Prostate gland (tissue), 2 donors: ENCODE measurements at regions not wholly inside any gene's neighbourhood (a gene's known extent, or its start where the extent isn't known, plus 50 kb on each side); places are given as distances from the start of the nearest gene placed in this dataset.
"Not testable (repeated sequence)": the region's sequence is repeated elsewhere in the genome, so short reads cannot be mapped to it uniquely, and the experiment has no call there.

Experiments used
- DNase-seq: peaks from one replicate; pipeline ENCODE4 v3.0.0-alpha.2; 2019; ENCODE audit warnings: low spot score
- H3K27ac ChIP-seq, 2 donors: fragments of 200-600 bp; sonication (generic); 2 replicates each; pipeline ENCODE4 v1.5.1; 2017 to 2019
- H3K27me3 ChIP-seq: fragments of 200-600 bp; sonication (generic); replicated peaks from 2 replicates; pipeline ENCODE4 v1.5.1; 2019; ENCODE audit not compliant: insufficient read depth
- H3K36me3 ChIP-seq, 2 donors: fragments of 200-600 bp; sonication (generic); 1 replicate in 1 of 2; 2 replicates in 1 of 2; pipeline versions ENCODE4 v1.5.1 to v1.8.1; 2017 to 2019
- H3K4me1 ChIP-seq: fragments of 200-600 bp; sonication (generic); replicated peaks from 2 replicates; pipeline ENCODE4 v1.5.1; 2019
- H3K4me3 ChIP-seq, 2 donors: fragments of 200-600 bp; sonication (generic); 2 replicates each; pipeline ENCODE4 v1.5.1; 2017 to 2019
- H3K9me3 ChIP-seq: fragments of 200-600 bp; sonication (generic); 2 replicates; pipeline ENCODE4 v1.5.1; 2017
- CTCF ChIP-seq, 4 experiments: fragments of 200-600 bp in 2 of 4; fragments of 450-650 bp in 2 of 4; sonication (generic) in 2 of 4; IDR thresholded peaks; 1 replicate in 3 of 4; 2 replicates in 1 of 4; pipeline ENCODE4 v1.5.1; 2016 to 2019; ENCODE audit warnings: antibody characterized with exemption in 4 of 4, mild to moderate bottlenecking in 2 of 4, moderate library complexity in 2 of 4
- POLR2A ChIP-seq: fragments of 450-650 bp; IDR thresholded peaks from one replicate; pipeline ENCODE4 v1.6.1; 2016; ENCODE audit warnings: antibody characterized with exemption, mild to moderate bottlenecking
- POLR2AphosphoS5 ChIP-seq: sonication (generic); formaldehyde crosslinking; IDR thresholded peaks from one replicate; pipeline ENCODE4 v1.6.1; 2017; ENCODE audit warnings: antibody characterized with exemption
- WGBS: methylation state at CpG from one replicate; pipeline ENCODE4 v1.1.5; 2018; 5-methylcytosine and 5-hydroxymethylcytosine counted together
- intact Hi-C: fragments of 100-400 bp; cut with DNase I; formaldehyde crosslinking; loops from one replicate; pipeline ENCODE4 v1.14.2; 2022

GRCh38 chr14:106714446-106715428 is 1188.4 kb downstream of the TMEM121 start:
- DNase-seq, H3K4me1 ChIP-seq, H3K9me3 ChIP-seq, H3K4me3 ChIP-seq, H3K27me3 ChIP-seq, H3K27ac ChIP-seq, intact Hi-C loops, H3K36me3 ChIP-seq: not testable (repeated sequence)
- WGBS, result 59% methylated on average over 5 of the region's 14 CpGs

- H3K27me3 ChIP-seq, H3K9me3 ChIP-seq, DNase-seq, H3K36me3 ChIP-seq, intact Hi-C loops, H3K4me1 ChIP-seq, H3K4me3 ChIP-seq, H3K27ac ChIP-seq: not testable (repeated sequence)
- no CpG with 5 or more reads among the region's 11 CpGs for WGBS
Measured at GRCh38 chr14:106717544-106717943, 1191.2 kb downstream of the TMEM121 start.

DNA sequence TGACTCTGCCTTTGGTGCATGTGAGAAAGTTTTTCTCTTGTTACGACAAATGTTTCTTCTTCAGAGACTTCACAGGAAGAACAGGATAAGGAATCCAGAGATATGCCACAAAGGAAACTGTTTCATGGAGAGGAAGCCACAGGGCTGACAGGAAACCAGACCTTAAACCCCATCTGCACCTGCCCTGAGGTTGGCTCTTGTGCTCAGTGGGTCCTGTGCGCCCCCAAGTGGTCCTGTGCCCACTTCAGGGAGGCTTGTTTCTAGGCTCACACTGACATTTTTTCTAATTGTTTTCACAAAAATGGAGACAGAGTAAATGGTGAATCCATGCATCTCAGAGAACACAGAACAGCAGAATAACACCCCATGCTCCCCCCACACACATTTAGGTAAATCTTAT is 1193.5 kb downstream of the TMEM121 start:
- DNase-seq, H3K36me3 ChIP-seq, H3K27me3 ChIP-seq, intact Hi-C loops, H3K4me3 ChIP-seq, H3K4me1 ChIP-seq, H3K27ac ChIP-seq, H3K9me3 ChIP-seq: not testable (repeated sequence)
- WGBS, result no CpG with 5 or more reads among the region's 2 CpGs

- intact Hi-C loops, result not testable (repeated sequence)
- no CpG with 5 or more reads among the region's 4 CpGs for WGBS
Measured at GRCh38 chr14:106721926-106722325, 1195.5 kb downstream of the TMEM121 start.

GRCh38 chr14:106722813-106723687 is 1196.7 kb downstream of the TMEM121 start:
- H3K9me3 ChIP-seq, H3K27me3 ChIP-seq, H3K4me3 ChIP-seq, H3K4me1 ChIP-seq, H3K27ac ChIP-seq, DNase-seq, H3K36me3 ChIP-seq, intact Hi-C loops: not testable (repeated sequence)
- no CpG with 5 or more reads among the region's 7 CpGs for WGBS

More at GRCh38 chr14:106721926-106722325, 1195.5 kb downstream of the TMEM121 start:
- H3K4me3 ChIP-seq, H3K4me1 ChIP-seq, H3K27me3 ChIP-seq, DNase-seq, H3K9me3 ChIP-seq, H3K27ac ChIP-seq, H3K36me3 ChIP-seq: not testable (repeated sequence)

GRCh38 chr14:106727962-106728361 is 1201.6 kb downstream of the TMEM121 start:
- intact Hi-C loops, H3K4me3 ChIP-seq, H3K27me3 ChIP-seq, H3K36me3 ChIP-seq, H3K27ac ChIP-seq, H3K9me3 ChIP-seq, H3K4me1 ChIP-seq, DNase-seq: not testable (repeated sequence)
- WGBS, result no CpG with 5 or more reads among the region's 12 CpGs

- Histone ChIP-seq H3K4me1 (no peaks in the 10 kb centered on the region), H3K4me3 (no peak overlapping the region), H3K9me3 (no peaks in the 10 kb centered on the region), H3K27ac (no peak overlapping the region), H3K27me3 (no peaks in the 10 kb centered on the region), H3K36me3 (no peaks in the 10 kb centered on the region)
- TF ChIP-seq POLR2A (no peak), CTCF (IDR thresholded peaks at IDR 0.05) (no peak), POLR2AphosphoS5 (no peak)
- DNase-seq, result no peak
- no CpG with 5 or more reads among the region's 1 CpG for WGBS
- intact Hi-C loops, result no loop called here
Measured at GRCh38 chr14:106728611-106729010, 1202.2 kb downstream of the TMEM121 start.
